ENCODE measurements at regions not wholly inside any gene's neighbourhood (a gene's known extent, or its start where the extent isn't known, plus 50 kb on each side); places are given as distances from the start of the nearest gene placed in this dataset.

DNA sequence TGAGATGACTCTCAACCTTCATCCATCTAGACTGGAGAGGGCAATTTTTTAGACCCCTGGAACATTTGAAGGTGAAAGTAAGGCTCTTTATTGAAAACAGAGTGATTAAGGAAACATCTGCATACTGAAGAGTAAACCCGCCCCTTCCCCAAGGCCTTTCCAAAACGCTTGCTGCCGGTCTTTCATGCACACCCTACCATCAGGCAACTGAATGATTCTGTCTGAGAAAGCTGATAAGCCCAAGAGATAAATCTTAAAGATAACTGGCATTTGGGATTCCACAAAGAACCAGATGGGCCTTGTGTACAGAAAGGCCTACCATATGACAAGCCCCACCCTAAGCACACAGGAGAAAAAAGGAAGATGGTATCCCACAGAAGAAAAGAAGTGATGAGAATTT is 54.4 kb upstream of the PIK3R1 start:
- in situ Hi-C loops (cut with HindIII; ENCODE audit: low sequenced_read_pairs), result no loop called here
- no peak for DNase-seq (ENCODE audit: low spot score)

DNA sequence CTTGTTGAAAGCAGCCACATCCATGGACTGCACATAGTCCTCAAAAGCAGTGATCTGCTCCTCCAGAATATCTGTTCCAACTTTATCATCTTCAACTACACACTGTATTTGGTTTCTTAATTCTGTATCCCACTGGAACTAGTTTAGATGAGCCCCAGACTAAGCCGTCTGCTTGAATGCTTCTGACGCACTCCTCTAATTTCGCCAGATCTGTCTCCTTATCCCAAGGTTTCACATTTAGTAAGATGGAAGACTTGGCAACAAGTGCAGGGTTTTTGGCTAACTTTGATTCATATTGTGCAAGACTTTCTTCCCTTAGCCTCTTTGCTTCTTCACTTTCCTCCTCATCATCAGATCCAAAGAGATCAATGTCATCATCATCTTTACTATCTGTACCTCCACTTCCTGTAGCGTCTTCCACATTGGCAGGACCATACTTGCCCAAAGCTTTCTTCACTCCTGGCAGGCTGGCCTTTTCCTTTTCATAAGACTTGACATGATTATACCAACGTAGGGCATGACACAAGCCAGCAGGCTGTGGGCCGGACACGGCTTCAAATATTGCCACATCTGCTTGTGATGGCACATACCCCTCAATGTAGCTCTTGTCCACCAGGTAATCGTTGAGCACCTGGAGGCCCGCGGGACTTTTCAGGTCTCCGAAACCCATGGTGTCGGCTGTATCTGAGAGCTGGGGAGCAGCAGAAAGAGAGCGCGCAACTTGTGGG is 56.2 kb upstream of the PIK3R1 start:
- DNase-seq (ENCODE audit: low spot score), result no peak
- in situ Hi-C loops (cut with HindIII; ENCODE audit: low sequenced_read_pairs), result no loop called here

DNA sequence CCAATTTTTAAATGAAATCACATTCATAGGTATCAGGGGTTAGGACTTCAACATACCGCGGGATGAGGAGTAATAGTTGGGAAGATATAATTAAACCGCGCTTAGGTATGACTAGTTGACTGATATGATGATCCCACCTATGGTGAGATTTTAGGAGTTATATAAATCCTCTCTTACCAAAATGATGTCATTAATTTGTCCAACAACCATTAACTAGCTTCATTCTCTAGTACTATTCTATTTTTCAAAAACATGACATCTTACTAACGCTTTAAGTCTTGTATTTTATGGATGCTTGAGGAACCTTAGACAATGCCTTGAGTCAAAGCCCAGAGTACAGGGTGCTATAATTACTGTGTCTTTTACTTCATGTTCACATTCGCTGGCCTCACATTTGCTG is 59.6 kb upstream of the PIK3R1 start:
- in situ Hi-C loops (cut with HindIII; ENCODE audit: low sequenced_read_pairs), result no loop called here
- no peak for DNase-seq (ENCODE audit: low spot score)

- in situ Hi-C loops (cut with HindIII; ENCODE audit: low sequenced_read_pairs), result no loop called here
- no peak for DNase-seq (ENCODE audit: low spot score)
Observed at GRCh38 chr5:68154119-68154857, 61.3 kb upstream of the PIK3R1 start.

- in situ Hi-C loops (cut with HindIII; ENCODE audit: low sequenced_read_pairs), result no loop called here
- no peak for DNase-seq (ENCODE audit: low spot score)
Observed at GRCh38 chr5:68151812-68152211, 63.7 kb upstream of the PIK3R1 start.

- DNase-seq (ENCODE audit: low spot score), result no peak
- in situ Hi-C loops (cut with HindIII; ENCODE audit: low sequenced_read_pairs), result no loop called here
Observed at GRCh38 chr5:68149189-68149588, 66.4 kb upstream of the PIK3R1 start.

DNA sequence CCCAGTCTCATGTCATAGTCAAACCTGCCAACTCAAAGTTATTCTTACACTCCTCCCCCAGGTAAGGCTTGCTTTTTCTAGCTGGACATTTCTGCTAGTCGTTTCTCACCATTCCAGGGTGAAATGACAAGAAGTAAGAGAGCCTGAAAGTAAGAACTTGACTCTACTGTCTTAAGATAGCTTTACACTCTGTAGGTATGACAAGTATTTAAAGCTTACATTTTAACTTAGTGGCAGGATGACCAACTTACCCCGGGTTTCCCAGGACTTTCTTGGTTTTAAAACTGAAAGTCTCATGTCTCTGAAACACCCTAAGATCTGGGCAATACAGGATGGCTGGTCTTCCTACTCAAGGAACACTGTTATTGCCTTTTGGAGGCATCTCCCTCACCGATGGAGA is 67.5 kb upstream of the PIK3R1 start:
- in situ Hi-C loops (cut with HindIII; ENCODE audit: low sequenced_read_pairs), result no loop called here

GRCh38 chr5:68147659-68148058 is 67.9 kb upstream of the PIK3R1 start:
- DNase-seq (ENCODE audit: low spot score), result no peak
- in situ Hi-C loops (cut with HindIII; ENCODE audit: low sequenced_read_pairs), result no loop called here

More for the DNA sequence above, 67.5 kb upstream of the PIK3R1 start:
- no peak for DNase-seq (ENCODE audit: low spot score)

DNA sequence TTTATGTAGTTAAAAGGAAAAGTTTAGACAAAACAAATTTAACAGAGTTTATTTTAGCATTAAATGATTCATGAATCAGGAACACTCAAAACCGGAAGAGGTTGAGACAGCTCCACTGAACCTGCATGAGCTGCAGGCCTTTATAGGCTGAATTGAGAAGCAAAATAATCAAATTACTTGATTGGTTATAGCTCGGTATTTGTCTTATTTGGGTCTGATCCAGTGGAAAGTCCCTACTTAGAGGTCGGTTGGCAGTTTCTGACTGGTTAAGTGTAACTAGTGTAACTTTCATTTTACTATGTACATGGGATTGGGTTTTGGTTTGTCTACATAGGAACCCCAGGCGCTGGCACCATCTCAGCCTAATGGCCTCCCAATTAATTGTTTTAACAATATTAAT is 74.1 kb upstream of the PIK3R1 start:
- in situ Hi-C loops (cut with HindIII; ENCODE audit: low sequenced_read_pairs), result no loop called here
- no peak for DNase-seq (ENCODE audit: low spot score)

DNA sequence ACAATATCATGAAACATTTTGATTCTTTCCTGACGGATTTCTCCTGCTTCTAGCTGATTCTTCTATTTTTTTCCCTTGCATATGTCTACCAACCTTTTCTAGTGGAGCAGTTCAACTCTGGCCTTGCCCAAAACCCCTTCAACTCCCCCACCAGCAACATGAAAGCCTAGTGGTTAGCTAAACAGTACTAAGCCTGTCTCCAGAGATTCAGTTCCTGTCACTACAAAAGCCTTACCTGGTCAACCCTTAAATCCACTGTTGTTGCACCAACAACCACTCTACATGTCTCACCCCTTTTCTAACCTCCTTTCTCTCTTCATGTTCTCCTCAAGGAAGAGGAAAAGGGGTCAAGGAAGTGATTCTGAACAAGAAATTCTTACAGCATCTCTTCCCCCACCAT is 74.8 kb upstream of the PIK3R1 start:
- no peak for DNase-seq (ENCODE audit: low spot score)
- in situ Hi-C loops (cut with HindIII; ENCODE audit: low sequenced_read_pairs), result no loop called here

GRCh38 chr5:68139611-68140441 is 75.7 kb upstream of the PIK3R1 start:
- DNase-seq (ENCODE audit: low spot score), result no peak
- in situ Hi-C loops (cut with HindIII; ENCODE audit: low sequenced_read_pairs), result no loop called here

GRCh38 chr5:68137511-68138140 is 77.9 kb upstream of the PIK3R1 start:
- no peak for DNase-seq (ENCODE audit: low spot score)
- in situ Hi-C loops (cut with HindIII; ENCODE audit: low sequenced_read_pairs), result no loop called here

DNA sequence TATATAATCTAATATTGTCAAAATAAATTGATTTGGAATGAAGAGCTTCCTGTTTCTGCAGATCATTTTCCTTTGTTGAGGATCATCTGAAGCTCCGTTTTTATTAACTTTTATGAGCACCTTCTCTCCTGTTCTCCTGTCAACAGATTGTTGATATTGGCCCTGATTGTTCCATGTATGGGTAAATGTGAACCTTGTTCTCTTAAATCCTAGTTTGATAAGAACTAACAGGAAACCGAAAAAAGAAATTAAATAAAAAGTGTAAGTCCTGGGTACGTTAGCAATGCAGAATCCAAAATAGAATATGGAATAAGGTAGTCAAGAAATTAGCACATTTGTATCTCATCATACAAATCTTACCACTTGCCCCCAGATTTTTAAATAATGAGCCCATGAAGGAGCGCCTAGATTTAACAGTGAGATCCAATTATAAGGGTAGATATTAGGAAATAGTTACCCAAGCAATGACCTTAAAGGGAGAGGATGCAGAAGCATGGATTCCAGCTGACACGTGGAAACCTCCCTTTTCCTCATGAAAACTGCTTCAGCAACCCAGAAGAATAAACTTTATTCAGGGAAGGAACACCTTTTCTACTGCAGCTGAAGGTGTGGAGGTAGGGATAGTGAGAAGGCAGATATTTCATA is 80.8 kb upstream of the PIK3R1 start:
- no peak for DNase-seq (ENCODE audit: low spot score)
- in situ Hi-C loops (cut with HindIII; ENCODE audit: low sequenced_read_pairs), result no loop called here

GRCh38 chr5:68134033-68134668 is 81.4 kb upstream of the PIK3R1 start:
- in situ Hi-C loops (cut with HindIII; ENCODE audit: low sequenced_read_pairs), result no loop called here
- DNase-seq (ENCODE audit: low spot score), result no peak

DNA sequence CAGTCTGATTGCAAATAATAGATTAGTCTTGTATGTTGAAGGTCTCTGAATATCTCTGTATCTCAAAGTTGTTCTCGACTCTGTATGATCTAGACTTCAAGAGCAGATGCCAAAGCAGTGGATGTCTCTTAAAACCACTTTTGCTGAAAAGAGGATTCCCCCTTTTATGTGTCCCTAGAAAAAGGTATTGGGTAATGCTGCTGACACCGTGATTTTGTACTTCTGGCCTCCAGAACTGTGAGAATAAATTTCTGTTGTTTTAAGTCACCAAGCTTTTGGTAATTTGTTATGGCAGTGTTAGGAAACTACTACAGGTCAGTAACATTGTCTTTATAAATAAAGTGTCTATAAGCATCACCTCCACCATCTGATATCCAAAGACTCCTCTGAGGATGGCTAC is 85.3 kb upstream of the PIK3R1 start:
- in situ Hi-C loops (cut with HindIII; ENCODE audit: low sequenced_read_pairs), result no loop called here
- no peak for DNase-seq (ENCODE audit: low spot score)

- DNase-seq (ENCODE audit: low spot score), result no peak
Observed at GRCh38 chr5:68129364-68129763, 86.2 kb upstream of the PIK3R1 start.

DNA sequence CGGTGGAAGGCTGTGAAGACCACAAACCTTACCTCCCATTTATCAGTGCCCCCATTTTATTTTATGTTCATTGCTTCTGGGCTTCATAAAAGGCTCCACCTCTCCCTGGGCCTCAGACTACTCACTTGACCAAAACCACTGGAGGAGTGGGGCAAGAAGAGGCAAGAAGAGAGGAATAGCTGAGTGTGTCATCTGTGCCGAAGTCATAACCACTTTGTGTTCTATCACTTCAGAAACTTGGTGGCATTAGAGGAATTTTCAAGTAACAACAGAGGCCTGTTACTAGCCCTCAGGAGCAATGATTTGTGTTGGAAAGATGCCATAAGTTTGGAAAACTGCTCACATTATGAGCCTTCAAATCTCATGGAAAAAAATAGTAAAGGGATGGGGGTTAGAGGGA is 88.7 kb upstream of the PIK3R1 start:
- in situ Hi-C loops (cut with HindIII; ENCODE audit: low sequenced_read_pairs), result no loop called here
- DNase-seq (ENCODE audit: low spot score), result no peak

More at GRCh38 chr5:68129364-68129763, 86.2 kb upstream of the PIK3R1 start:
- in situ Hi-C loops (cut with HindIII; ENCODE audit: low sequenced_read_pairs), result no loop called here

DNA sequence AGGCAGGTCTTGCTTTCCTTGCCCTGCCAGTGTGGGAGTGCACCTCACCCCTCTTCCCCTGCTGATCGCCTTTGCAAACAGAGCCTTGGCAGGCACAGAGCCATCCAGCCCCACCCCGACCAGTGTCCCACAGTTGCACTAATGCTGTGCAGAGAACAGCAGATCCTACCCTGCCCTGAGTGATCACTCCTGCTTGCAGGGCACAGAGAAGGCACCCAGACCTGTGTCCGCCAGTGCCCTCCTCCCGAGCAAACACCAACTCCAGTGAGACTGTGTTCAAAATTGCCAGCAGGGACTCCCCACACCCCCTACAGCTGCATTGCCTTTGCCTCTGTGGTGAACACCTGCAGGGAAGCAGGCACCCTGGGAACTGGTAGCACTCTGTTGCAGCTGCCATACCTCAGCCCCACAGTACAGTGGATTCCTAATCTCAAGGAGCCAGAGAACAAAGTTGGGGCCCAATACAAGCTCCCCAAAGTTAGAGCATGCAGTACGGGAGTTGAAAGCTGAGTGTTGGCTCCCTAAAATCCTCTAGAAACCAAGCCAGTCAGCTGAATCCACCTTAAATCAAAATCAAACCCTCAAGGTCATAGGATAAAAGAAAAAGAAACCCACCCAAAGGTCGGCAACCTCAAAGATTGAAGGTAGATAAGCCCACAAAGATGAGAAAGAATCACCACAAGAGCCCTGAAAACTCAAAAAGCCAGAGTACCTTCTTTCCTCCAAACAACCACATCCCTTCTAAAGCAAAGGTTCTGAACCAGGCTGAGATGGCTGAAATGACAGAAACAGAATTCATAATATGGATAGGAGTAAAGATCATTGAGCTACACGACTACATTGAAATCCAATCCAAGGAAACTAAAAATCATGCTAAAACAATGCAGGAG is 92.9 kb upstream of the PIK3R1 start:
- no peak for DNase-seq (ENCODE audit: low spot score)
- in situ Hi-C loops (cut with HindIII; ENCODE audit: low sequenced_read_pairs), result no loop called here
